Fibroblast of lung (primary cell): ENCODE measurements at regions not wholly inside any gene's neighbourhood (a gene's known extent, or its start where the extent isn't known, plus 50 kb on each side); places are given as distances from the start of the nearest gene placed in this dataset.

ENCODE experiments used
- DNase-seq, 2 donors: peaks; one replicate each; pipeline versions ENCODE4 v3.0.0 to v3.0.0-alpha.2; 2010; ENCODE audit warnings: low read depth in 2 of 2
- H2AFZ ChIP-seq: 2 replicates; pipeline ENCODE4 v1.5.1; 2012; ENCODE audit warnings: low read length, control low read depth, inconsistent platforms
- H3K27ac ChIP-seq: 2 replicates; pipeline ENCODE4 v1.5.1; 2011; ENCODE audit warnings: low read length, control low read depth; ENCODE audit not compliant: insufficient read depth
- H3K27me3 ChIP-seq: 2 replicates; pipeline ENCODE4 v1.5.1; 2011; ENCODE audit warnings: mild to moderate bottlenecking, low read length; ENCODE audit not compliant: control insufficient read depth, insufficient read depth
- H3K36me3 ChIP-seq: 2 replicates; pipeline ENCODE4 v1.5.1; 2011; ENCODE audit warnings: low read length; ENCODE audit not compliant: control insufficient read depth, insufficient read depth
- H3K4me1 ChIP-seq: 2 replicates; pipeline ENCODE4 v1.5.1; 2011; ENCODE audit warnings: low read length; ENCODE audit not compliant: control insufficient read depth, insufficient read depth; ENCODE audit errors: extremely low read depth
- H3K4me2 ChIP-seq: 2 replicates; pipeline ENCODE4 v1.5.1; 2011; ENCODE audit warnings: low read length, control low read depth; ENCODE audit not compliant: insufficient read depth; ENCODE audit errors: extremely low read depth
- H3K4me3 ChIP-seq, 4 experiments: fragments of 200-600 bp in 1 of 4; sonication (generic) in 1 of 4; replicated peaks in 1 of 4; 2 replicates each; pipeline ENCODE4 v1.5.1; 2011 to 2016; ENCODE audit warnings: low read length in 4 of 4, low read depth in 3 of 4, mild to moderate bottlenecking in 3 of 4, control low read depth in 2 of 4, inconsistent platforms in 1 of 4, mixed read lengths in 1 of 4; ENCODE audit not compliant: insufficient read depth in 1 of 4; ENCODE audit errors: control extremely low read depth in 1 of 4
- H3K79me2 ChIP-seq: 2 replicates; pipeline ENCODE4 v1.5.1; 2012; ENCODE audit warnings: mild to moderate bottlenecking, low read length, inconsistent platforms; ENCODE audit not compliant: control insufficient read depth, insufficient read depth
- H3K9ac ChIP-seq: 2 replicates; pipeline ENCODE4 v1.5.1; 2011; ENCODE audit warnings: mild to moderate bottlenecking, low read length, control low read depth; ENCODE audit not compliant: insufficient read depth
- H3K9me3 ChIP-seq: 2 replicates; pipeline ENCODE4 v1.5.1; 2012; ENCODE audit warnings: low read depth, low read length; ENCODE audit not compliant: control insufficient read depth, insufficient read depth
- H4K20me1 ChIP-seq: 2 replicates; pipeline ENCODE4 v1.5.1; 2011; ENCODE audit warnings: low read length; ENCODE audit not compliant: control insufficient read depth, insufficient read depth; ENCODE audit errors: extremely low read depth
- CTCF ChIP-seq, 2 donors: IDR thresholded peaks in 1 of 2; conservative IDR thresholded peaks in 1 of 2; 1 replicate in 1 of 2; 2 replicates in 1 of 2; pipeline ENCODE4 v1.5.1; 2011 to 2012; ENCODE audit warnings: low read length in 2 of 2, control low read depth in 1 of 2, inconsistent platforms in 1 of 2, low read depth in 1 of 2, mild to moderate bottlenecking in 1 of 2
- EZH2 ChIP-seq: IDR thresholded peaks from 2 replicates; pipeline ENCODE4 v1.5.1; 2012; ENCODE audit warnings: low read length, control low read depth, mild to moderate bottlenecking; ENCODE audit errors: missing control alignments

GRCh38 chr7:20839196-20839735, 52.6 kb upstream of the SP8 start:
- Histone ChIP-seq H3K36me3 (no peaks in the 10 kb centered on the region), H3K4me3 (no peak overlapping the region), H4K20me1 (no peaks in the 10 kb centered on the region), H3K9me3 (no peaks in the 10 kb centered on the region), H3K27me3 (no peaks in the 10 kb centered on the region), H2AFZ (no peak overlapping the region), H3K4me2 (no peak overlapping the region), H3K79me2 (no peaks in the 10 kb centered on the region), H3K27ac (no peak overlapping the region), H3K9ac (no peak overlapping the region), H3K4me1 (no peaks in the 10 kb centered on the region)
- no peak for DNase-seq
- TF ChIP-seq CTCF (conservative IDR thresholded peaks at IDR 0.05 in 1 of 2, IDR thresholded peaks at IDR 0.05 in 1 of 2; ENCODE audit: low read depth in 1 of 2, low read length in 2 of 2), result no peak
- TF ChIP-seq EZH2, result no peak

- no peaks in the 10 kb centered on the region for H3K9me3 ChIP-seq
- no peak overlapping the region for H3K27ac ChIP-seq
- no peak overlapping the region for H3K4me3 ChIP-seq
- no peak for DNase-seq
- no peaks in the 10 kb centered on the region for H4K20me1 ChIP-seq
- no peaks in the 10 kb centered on the region for H3K27me3 ChIP-seq
- TF ChIP-seq CTCF (conservative IDR thresholded peaks at IDR 0.05 in 1 of 2, IDR thresholded peaks at IDR 0.05 in 1 of 2; ENCODE audit: low read depth in 1 of 2, low read length in 2 of 2), result no peak
- no peak for TF ChIP-seq EZH2
- no peak overlapping the region for H3K9ac ChIP-seq
- no peaks in the 10 kb centered on the region for H3K36me3 ChIP-seq
- no peak overlapping the region for H3K4me2 ChIP-seq
- H3K4me1 ChIP-seq, result no peaks in the 10 kb centered on the region
- no peaks in the 10 kb centered on the region for H3K79me2 ChIP-seq
- H2AFZ ChIP-seq, result no peak overlapping the region
Observed at GRCh38 chr7:20839987-20840386, 53.3 kb upstream of the SP8 start.

GRCh38 chr7:20846791-20847190, 60.1 kb upstream of the SP8 start:
- H3K9me3 ChIP-seq, result no peaks in the 10 kb centered on the region
- no peak overlapping the region for H3K4me2 ChIP-seq
- no peaks in the 10 kb centered on the region for H3K4me1 ChIP-seq
- no peak overlapping the region for H2AFZ ChIP-seq
- H3K27me3 ChIP-seq, result no peaks in the 10 kb centered on the region
- TF ChIP-seq CTCF (conservative IDR thresholded peaks at IDR 0.05 in 1 of 2, IDR thresholded peaks at IDR 0.05 in 1 of 2; ENCODE audit: low read depth in 1 of 2, low read length in 2 of 2) (no peak), EZH2 (no peak)
- H3K79me2 ChIP-seq, result no peaks in the 10 kb centered on the region
- H3K9ac ChIP-seq, result no peak overlapping the region
- H3K4me3 ChIP-seq, result no peak overlapping the region
- no peaks in the 10 kb centered on the region for H4K20me1 ChIP-seq
- no peak for DNase-seq
- H3K36me3 ChIP-seq, result no peaks in the 10 kb centered on the region
- H3K27ac ChIP-seq, result no peak overlapping the region
